ENCODE measurements at regions not wholly inside any gene's neighbourhood (a gene's known extent, or its start where the extent isn't known, plus 50 kb on each side); places are given as distances from the start of the nearest gene placed in this dataset.
"Not testable (repeated sequence)": the region's sequence is repeated elsewhere in the genome, so short reads cannot be mapped to it uniquely, and the experiment has no call there.

DNA sequence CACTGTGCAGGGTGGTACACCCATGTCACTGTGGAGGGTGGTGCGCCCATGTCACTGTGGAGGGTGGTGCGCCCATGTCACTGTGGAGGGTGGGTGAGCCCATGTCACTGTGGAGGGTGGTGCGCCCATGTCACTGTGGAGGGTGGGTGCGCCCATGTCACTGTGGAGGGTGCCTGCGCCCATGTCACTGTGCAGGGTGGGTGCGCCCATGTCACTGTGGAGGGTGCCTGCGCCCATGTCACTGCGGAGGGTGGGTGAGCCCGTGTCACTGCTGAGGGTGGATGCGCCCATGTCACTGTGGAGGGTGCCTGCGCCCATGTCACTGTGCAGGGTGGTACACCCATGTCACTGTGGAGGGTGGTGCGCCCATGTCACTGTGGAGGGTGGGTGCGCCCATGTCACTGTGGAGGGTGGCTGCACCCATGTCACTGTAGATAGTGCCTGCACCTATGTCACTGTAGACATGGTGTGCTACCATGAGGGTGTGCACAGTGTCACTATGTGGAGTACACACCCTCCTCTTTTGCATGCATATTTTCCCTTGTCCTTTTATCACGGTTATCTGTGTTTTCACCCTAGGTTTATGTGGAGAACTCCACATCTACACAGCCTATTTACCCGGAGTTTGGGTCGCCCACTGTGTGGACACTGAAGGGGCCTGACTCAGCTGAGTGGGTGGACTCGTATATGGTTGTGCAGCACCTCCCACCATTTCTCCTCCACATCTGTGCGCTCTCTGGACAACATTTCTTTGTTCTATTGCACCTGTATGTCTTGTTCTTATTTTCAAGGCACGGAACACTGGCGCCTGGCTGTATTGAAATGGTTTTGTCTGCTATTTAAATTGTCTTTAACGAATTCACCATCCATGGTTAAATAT is 222.4 kb downstream of the ERMARD start:
- FAIRE-seq = not testable (repeated sequence)

DNA sequence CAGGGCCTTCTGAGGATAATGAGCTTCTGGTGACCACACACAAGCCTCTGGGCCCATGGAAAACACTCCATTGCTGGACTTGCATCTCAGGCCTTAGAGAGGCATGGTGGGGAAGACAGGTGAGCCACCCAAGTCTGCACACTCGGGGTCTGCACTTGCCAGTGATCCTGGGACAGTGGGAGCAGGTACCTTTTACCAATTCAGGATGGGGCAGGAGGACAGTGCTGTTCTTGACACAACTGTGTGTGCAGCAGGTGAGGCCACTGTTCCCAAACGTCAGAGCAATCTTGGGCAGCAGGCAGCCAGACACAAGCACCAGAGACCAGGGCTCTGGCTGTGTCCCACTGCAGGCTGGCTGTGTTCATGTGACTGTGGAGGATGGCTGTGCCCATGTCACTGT is 221.3 kb downstream of the ERMARD start:
- FAIRE-seq = no peak

DNA sequence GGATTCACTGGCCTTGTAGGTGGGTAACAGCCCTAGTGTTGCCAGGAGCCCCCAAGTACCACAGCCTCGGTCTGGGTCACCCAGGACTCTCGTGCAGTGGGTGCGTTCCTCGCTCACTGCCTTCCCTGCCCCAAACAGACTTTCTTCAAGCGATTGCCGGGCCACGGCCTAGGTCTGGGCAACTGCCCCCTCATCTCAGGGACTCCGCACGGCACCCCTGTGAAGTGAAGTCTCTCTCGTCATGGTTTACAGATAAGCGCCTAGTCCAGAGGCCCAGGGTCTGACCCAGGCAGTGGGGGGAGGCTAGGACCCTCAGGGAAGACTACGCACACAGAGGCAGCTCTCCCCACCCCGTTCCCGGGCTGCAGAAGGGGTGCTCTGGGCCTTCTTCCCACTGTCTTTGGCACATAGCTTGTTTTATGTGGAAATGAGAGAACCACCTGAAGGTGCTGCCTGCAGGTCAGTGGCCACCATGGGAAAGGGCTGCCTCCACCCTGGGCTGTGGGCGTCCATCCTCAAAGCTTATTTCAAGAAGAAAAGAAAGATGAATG is 220.8 kb downstream of the ERMARD start:
- no peak for FAIRE-seq

DNA sequence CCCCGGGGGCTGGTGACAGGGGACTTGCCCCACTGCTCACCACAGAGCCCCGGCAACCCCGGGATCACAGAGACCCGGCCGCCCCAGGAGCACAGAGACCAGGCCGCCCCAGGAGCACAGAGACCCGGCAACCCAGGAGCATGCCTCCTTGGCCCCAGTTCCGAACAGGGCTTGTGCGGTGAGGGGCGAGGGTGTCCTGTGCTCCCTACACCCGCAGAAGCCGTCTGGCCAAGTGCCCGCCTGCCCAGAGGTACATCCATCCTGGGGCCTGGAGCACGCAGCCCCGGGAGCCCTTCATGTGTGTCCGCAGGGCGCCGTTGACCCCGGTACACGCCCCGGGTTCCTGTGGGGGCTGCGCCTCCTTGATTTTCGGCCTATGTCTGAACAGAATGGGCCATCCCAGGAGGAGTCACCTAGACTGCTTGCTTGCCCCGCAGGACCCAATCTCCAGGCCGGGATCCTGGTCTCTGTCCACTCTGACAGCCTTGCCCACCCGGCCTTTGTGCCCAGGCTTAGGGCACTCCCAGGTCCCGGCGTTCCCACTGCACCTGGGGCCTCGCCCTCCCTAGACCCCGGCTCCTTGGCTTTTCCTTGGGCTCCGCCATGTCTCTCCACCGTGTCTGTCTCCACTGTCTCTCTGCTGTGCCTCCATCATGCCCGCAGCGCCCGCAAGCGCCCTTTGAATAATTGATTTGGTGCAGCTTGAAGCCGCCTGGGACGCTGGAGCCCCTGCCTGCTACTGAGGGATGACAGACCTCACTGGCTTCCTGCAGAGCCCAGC is 219.8 kb downstream of the ERMARD start:
- FAIRE-seq = no peak

DNA sequence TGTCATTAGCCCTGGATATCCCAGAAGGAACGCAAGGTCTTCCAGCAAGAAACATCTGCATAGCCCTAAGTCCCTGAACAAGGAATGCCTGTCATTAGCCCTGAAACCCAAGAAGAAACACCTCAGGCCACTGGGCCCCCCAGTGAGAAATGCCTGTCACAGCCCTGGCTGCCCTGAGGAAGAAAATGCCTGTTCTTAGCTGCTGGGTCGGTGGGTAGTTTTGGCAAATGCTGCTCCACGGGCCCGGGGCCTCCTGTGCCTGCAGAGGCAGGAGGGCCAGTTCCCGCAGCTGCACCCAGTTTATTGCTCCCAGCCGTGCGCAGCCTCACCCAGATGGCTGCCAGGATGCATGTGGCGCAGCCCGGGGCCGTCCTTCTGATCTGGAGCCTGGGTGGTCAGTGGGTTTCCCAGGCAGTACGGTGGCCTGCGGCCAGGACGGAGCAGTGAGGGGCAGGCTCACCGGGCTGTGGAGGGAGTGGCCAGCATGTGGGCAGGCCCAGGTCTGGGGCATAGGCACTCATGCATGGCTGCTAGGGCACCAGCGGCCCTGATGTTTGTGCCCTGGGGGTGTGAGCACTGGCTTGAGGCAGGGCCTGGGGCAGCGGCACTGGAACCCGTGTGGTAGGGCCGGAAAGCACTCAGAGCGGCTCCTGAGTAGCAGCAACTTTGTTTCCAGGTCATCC is 219.0 kb downstream of the ERMARD start:
- no peak for FAIRE-seq

DNA sequence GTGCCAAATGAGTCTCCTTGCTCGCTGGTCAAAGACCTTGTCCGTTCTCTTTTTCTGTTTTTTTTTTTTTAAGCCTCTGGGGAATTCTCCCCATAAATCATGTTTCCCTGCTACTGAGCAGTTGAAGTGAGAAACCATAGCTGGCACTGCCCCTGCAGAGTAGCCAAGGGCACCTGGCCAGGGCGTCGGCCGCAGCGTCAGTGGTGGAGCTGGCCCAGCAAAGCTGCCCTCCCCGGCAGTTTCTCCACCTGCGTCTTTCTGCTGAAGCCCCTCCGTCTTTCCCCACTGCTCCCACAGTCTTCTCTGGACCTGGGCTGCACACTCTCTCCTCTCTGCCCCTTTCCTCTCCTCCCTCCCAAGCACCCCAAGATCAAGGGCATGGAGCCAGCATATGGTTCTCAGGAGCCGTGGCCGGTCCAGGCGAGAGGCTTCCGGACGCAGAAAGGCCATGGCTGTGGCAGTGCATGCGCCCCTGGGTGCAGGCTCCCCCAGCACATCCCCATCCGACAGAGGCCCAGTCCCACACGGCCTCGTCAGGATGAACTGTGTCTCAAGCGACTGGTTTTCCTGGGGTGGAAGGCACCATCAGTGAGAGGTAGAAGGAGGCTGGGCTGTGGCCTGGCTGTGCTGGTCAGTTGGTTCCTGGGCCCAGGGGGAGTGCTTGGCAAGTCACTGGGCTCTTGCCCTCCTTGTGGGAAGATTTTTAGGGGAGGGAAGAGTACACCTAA is 218.1 kb downstream of the ERMARD start:
- FAIRE-seq = no peak

DNA sequence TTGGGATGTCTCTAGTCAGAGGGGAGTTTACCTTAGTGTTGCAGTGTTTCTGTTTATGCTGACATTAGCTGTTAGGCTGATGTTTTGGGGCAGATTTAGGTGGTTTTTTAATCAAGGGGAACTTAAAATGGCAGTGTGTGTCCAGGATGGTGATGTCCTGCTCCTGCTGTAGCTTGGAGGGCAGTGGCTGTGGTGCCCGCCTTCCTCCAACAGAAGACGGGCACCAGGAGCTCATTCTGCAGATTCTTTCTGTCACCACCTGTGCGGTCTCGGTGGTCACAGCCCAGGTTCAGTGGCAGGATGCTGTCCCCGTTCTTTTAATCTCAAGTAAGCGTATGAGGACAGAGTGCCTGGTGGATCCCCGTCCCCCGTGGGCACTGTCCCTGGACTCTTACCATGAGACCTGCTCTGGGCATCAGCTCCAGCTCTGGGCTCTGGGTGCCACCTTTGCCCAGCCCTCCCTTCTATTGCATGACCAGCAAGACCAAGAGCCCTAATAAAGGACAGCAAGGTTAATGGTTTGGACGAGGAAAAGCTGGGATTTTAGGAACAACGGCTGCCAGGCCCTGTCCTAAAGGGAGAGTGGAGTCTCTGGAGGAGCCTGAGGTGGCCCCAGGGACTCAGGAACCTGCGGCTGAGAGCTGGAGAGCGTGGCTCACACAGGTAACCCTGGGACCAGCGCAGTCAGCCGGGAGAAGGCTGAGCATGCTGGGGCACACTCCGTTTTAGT is 217.3 kb downstream of the ERMARD start:
- FAIRE-seq = no peak

DNA sequence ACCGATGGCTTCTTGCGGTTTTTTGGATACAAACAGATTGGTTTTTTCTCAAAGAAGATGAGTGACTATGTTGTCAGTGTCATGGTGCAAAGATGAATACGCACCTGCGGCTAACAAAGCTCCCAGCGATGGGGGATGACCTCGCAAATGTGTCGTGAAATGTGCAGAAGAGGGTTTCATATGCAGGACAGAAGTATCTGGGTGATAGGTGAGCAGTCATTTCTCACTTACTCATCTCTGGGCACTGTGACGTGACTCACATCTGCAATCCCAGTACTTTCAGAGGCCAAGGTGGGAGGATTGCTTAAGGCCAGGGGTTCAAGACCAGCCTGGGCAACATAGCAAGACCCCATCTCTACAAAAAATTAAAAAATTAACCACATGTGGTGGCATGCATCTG is 216.3 kb downstream of the ERMARD start:
- FAIRE-seq = no peak

DNA sequence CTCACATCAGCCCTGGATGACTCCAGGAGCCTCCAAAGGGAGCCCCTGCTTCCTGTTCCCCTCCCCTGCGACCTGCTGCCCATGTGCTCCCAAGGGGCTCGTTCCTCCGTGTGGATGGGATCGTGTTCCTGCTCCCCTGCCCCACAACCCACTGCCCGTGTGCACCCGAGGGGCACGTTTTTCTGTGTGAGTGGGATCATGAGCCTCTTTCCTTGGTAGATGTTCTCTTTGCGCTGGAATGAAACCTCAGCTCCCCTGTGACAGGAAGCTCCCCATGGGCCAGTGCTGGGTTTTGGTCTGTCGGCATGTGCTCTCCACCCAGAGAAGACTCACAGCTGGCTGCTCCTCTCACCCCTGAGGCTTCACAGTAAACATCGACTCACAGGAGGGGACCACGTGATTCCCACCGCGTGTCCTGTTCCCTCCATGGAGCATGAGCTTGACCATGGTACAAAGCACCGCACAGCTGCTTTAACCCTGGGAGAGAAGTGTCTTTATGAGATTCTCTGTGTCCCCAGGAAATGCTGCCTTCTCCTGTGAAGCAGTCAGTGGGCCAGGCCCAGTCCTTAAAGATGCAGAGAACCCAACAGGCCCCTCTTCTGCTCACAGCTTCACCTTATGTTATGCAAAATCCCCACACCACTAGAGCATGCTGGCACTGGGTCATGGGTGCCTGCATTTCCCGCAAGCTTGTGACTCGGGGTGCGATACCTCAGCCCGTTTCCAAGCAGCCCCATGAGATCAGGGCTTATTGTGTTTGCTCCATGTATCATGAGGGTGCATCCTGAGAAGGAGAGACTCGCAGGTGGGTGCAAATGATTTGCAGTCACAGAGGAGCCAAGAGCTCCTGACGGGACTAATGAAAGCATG is 215.1 kb downstream of the ERMARD start:
- FAIRE-seq = no peak

DNA sequence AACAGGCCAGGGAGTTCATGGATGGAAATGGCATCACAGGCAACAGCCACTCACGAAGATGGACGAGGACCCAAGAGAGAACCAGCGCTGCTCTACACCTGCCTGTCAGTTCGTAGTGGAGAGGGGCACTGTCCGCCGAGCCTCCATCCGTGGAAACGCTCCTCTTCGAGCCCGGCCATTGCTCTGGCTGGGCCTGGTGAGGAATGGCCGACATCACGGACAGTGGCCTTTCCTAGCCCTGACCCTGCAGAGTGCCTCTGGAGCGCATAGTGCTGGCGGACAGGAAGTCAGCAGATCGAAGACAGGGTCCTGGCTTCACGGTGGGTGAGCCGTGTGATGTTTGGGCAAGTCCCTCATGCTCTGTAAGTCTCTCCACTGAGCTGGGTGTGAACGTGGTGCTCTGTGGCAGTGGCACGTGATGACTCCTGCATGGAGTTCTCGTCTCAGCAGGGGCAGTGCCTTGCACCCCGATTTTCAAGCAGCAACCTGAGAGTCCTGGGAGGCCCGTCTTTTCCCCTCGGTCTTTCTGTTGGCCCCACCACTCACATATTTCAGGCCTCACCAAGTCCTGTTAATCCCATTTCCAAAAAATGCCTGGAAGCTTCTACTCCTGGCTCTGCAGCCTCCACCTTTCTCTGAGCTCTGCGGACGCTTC is 214.4 kb downstream of the ERMARD start:
- no peak for FAIRE-seq

DNA sequence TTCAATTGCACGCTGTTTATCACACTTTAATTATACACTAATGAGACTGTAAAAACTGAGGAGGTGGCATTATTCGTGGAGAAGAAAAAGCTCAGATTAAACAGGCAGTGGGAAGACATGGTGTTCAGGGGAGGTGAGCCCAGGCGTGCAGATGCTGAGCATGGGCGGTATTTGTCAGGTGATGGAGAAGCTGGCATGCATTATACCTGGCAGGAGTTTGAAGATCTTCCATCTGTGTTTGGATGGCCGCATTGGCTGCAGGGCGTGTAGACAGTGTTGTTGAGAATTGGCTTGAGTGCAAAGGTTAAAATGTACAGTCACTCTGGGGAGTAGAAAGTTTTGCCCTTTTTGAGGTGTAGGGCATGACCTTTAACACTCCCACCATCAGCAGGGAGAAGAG is 213.8 kb downstream of the ERMARD start:
- no peak for FAIRE-seq

DNA sequence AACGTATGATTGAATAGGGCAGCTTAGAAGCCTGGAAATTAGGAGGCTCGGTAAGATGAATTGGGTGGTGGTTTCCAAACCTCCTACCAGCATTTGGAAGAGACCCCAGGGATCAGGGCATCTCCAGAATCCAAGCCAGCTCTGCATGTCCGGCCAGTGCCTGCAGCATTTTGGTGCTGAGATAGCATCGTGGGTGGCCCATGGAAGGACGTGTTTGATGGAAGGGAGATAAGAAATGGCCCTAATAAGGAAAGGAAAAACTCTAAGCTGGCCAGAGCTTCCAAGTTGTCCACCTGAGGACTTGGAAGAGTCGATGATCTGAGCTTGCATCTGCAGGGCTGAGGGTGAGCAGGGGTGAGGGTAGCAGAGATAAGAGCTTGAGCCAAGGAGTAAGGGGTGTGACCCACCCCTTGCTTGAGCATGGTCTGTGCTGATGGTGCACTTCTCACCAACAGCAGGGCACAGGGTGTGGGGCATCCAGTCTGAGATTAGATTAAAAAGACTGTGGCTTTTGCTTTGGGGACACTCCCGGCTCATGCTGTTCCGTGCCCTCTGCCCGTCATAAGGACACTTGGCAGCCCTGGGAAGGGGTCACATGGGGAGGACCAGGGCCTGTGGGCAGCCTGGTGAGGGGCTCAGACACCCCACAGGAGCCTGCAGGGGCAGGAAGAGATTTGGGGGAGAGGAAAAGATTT is 213.2 kb downstream of the ERMARD start:
- FAIRE-seq = no peak

DNA sequence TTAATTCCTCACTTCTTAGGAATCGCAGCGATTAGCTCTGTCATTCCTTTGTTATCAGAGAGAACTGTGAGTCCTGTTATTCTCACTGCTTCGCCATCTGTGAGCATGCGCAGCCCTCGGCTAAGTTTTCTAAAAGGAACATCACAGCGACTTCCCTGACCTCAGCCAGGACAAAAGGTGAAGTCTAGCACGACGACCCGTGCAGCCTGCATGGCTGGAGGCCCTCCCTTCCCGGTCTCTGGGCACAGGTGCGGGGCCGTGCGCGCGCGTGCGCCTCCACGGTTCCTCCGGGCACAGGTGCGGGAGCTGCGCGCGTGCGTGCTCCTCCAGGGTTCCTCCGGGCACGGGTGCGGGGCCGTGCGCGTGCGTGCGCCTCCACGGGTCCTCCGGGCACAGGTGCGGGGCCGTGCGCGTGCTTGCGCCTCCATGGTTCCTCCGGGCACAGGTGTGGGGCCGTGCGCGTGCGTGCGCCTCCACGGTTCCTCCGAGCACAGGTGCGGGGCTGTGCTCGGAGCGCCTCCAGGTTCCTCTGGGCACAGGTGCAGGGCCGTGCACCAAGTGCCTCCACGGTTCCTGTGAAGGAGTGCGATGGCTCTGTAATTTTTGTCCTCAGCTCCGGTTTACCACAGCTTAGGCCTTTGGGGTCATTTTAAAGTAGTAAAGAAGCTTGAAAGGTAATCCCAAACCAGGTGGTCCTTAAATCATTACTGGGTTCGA is 212.3 kb downstream of the ERMARD start:
- FAIRE-seq = no peak

DNA sequence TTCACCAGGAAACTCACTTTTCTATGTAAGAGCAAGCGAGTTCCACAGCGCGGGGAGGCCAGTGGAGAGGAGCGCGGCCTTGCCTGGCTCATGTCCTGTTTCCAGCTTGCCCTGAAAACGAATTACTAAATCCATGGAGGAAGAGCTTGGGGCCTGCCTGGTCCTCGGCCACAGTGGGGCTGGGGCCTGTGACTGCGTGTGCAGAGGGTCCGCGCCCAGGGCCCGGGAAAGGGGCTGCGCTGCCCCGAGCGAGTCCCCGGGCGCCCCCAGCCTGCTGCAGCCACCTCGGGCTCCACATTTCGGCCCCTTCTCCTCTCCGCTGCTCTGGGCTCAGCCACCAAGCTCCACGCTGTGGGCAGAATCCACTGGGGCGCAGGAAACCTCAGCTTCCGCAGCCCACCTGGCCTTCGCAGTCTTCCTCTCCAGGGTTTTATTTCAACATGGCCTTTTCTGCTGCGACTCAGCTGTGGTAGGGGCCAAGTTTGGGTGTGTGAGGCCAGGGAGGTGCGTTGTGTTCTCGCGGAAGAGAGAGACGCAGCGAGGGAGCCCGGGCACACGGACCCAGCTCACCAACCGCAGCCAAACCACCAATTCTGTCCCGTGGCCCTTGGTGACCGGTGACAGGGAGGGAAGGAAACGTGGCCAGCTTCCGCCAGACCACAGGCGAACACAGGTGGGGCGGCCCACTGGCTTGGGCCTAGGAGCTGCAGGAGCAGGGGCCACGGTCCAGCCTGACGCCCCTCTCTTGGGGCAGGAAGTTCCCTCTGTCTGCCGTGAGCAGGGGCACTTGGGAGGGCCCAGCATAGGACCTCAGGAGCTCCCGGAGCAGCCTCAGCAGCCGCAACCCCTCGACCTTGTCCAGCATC is 211.4 kb downstream of the ERMARD start:
- FAIRE-seq = no peak

DNA sequence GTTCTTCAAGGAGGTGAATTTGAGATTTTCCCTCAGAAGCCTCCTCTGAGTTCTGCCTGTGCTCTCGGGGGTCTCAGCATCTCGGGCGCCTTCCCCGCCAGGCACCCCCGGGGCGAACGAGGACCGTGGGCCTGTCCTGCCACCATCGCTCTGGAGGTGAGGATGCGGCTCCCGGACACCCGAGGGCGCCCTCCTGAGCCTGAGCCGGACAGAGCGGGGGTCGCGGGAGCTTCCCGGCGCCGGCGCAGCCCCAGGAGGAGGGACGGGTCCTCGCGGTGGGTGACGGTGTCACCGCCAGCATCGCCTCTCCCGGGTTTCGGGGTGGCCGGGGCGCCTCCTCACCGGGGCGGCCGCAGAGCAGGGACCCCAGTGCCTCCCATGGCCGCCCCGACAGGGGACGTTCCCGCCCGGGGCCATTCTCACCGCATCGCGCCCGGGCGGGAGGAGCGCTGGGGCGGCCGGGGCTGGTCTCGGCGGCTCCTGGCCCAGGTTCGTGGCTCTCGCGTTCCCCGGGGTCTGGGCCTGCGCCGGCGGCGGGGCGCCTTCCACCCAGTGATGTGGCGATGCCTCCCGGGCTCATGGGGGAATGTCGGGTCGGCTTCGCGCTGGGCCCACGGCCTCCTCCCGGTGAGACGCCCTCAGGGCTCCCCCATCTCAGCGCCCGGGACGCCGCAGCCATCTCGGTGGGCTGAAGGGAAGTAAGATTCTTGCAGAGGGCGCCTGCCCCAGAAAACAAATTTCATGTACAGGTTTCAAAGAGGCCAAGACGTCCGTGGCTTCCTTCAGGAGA is 210.5 kb downstream of the ERMARD start:
- no peak for FAIRE-seq

DNA sequence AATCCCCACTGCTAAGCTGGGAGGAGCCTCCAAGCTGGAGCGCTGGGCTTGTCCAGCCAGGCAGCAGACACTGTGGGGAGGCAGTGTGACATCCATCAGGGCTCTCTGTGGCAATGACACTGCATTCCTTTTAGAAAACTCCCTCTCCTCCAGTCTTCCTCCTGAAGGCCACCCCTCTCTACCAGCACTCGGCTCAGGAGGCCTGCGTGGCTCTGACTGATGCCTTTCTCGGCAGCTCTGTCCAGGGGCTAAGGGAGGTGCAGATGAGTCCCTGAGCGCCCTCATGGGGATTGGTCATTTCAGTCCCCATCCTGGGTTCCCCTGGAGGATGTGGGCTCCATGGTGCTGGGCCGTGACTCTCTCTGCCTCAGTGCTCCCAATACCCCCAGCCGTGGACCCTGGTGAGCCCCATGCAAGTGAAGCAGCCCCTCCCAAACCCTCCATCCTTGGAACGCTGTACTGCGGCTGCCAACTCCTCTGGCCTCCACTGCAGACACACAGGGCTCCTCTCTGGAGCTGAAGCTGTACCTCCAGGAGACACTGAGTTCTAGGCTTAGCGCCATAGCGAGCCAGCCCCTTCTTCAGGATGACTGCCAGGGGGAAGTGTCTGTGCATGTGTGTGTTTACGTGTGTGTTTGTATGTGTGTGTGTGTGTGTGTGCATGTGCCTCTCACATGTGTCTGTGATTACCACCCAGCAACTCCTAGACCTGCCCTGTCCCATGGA is 209.6 kb downstream of the ERMARD start:
- FAIRE-seq = no peak
